PC-3 (cell line): ENCODE measurements at regions not wholly inside any gene's neighbourhood (a gene's known extent, or its start where the extent isn't known, plus 50 kb on each side); places are given as distances from the start of the nearest gene placed in this dataset.
"Not testable (repeated sequence)": the region's sequence is repeated elsewhere in the genome, so short reads cannot be mapped to it uniquely, and the experiment has no call there.

Experiments
- ATAC-seq: fragments of 200-7000 bp; cut with Tn5 transposase; 2 replicates; pipeline ENCODE4 v1.9.1; 2020; ENCODE audit warnings: mild to moderate bottlenecking, moderate library complexity
- BruUV-seq: library from RNA; stranded (reverse); fragments of 400-500 nt; replicated peaks from 2 replicates; lab custom pipeline; 2021; lab: Mats Ljungman, UMichigan
- CTCF ChIA-PET: fragments of 300-600 bp; sonication (Branson Sonifier 250); formaldehyde crosslinking; loops from one replicate; lab custom pipeline; 2022; ENCODE audit warnings: antibody characterized with exemption; lab: Charles Lee
- POLR2A ChIA-PET: fragments of 300-600 bp; sonication (Branson Sonifier 250); formaldehyde crosslinking; loops from one replicate; lab custom pipeline; 2022; ENCODE audit warnings: antibody characterized with exemption; ENCODE audit not compliant: unreplicated experiment; lab: Charles Lee
- DNase-seq: peaks from one replicate; pipeline ENCODE4 v3.0.0-alpha.2; 2015
- H2AFZ ChIP-seq: fragments of 300-600 bp; sonication (generic); 2 replicates; pipeline ENCODE4 v1.6.0; 2016; ENCODE audit warnings: antibody characterized with exemption, low read length
- H3F3A ChIP-seq: fragments of 300-600 bp; sonication (generic); one replicate; pipeline ENCODE4 v1.6.0; 2017; ENCODE audit warnings: antibody characterized with exemption, low read length, control low read depth, mild to moderate bottlenecking; ENCODE audit not compliant: unreplicated experiment
- H3K27ac ChIP-seq: fragments of 300-600 bp; sonication (generic); 2 replicates; pipeline ENCODE4 v1.5.1; 2016; ENCODE audit warnings: mild to moderate bottlenecking, low read length
- H3K27me3 ChIP-seq: fragments of 300-600 bp; sonication (generic); 2 replicates; pipeline ENCODE4 v1.6.1; 2016; ENCODE audit warnings: low read length, mixed read lengths
- H3K36me3 ChIP-seq: fragments of 300-600 bp; sonication (generic); 2 replicates; pipeline ENCODE4 v1.6.1; 2016; ENCODE audit warnings: low read depth, mixed run types, low read length, mixed read lengths
- H3K4me1 ChIP-seq: fragments of 300-600 bp; sonication (generic); 2 replicates; pipeline ENCODE4 v1.5.1; 2016; ENCODE audit warnings: low read length; ENCODE audit not compliant: insufficient read depth
- H3K4me2 ChIP-seq: fragments of 300-600 bp; sonication (generic); 2 replicates; pipeline ENCODE4 v1.6.0; 2016; ENCODE audit warnings: low read length
- H3K4me3 ChIP-seq: fragments of 300-600 bp; sonication (generic); 2 replicates; pipeline ENCODE4 v1.5.1; 2016; ENCODE audit warnings: mild to moderate bottlenecking, low read length, mixed read lengths
- H3K79me2 ChIP-seq: fragments of 300-600 bp; sonication (generic); 2 replicates; pipeline ENCODE4 v1.6.1; 2017; ENCODE audit warnings: low read length, mixed read lengths
- H3K9ac ChIP-seq: fragments of 300-600 bp; sonication (generic); 2 replicates; pipeline ENCODE4 v1.6.0; 2016; ENCODE audit warnings: mild to moderate bottlenecking, low read length
- H3K9me2 ChIP-seq: fragments of 300-600 bp; sonication (generic); replicated peaks from 2 replicates; pipeline ENCODE4 v1.6.1; 2016; ENCODE audit warnings: mixed run types, low read length, mixed read lengths
- H3K9me3 ChIP-seq: fragments of 300-600 bp; sonication (generic); 2 replicates; pipeline ENCODE4 v1.6.1; 2016; ENCODE audit warnings: low read length, mixed read lengths
- H4K20me1 ChIP-seq: fragments of 300-600 bp; sonication (generic); 2 replicates; pipeline ENCODE4 v1.6.1; 2016; ENCODE audit warnings: low read length, mixed read lengths
- CTCF ChIP-seq: fragments of 300-600 bp; sonication (generic); conservative IDR thresholded peaks from 2 replicates; pipeline ENCODE4 v1.5.1; 2017; ENCODE audit warnings: antibody characterized with exemption, low read depth, mild to moderate bottlenecking, low read length
- EZH2 ChIP-seq: fragments of 300-600 bp; sonication (generic); IDR thresholded peaks from one replicate; pipeline ENCODE4 v1.6.1; 2017; ENCODE audit warnings: antibody characterized with exemption, mild to moderate bottlenecking, low read length; ENCODE audit not compliant: unreplicated experiment
- EZH2phosphoT487 ChIP-seq: fragments of 300-600 bp; sonication (generic); IDR thresholded peaks from 2 replicates; pipeline ENCODE4 v1.6.1; 2018; ENCODE audit warnings: mild to moderate bottlenecking, antibody characterized with exemption, low read length, borderline replicate concordance
- intact Hi-C: fragments of 100-400 bp; cut with micrococcal nuclease; formaldehyde crosslinking; loops from 2 replicates; pipeline ENCODE4 v1.9.0; 2023

- DNase-seq (no peak), ATAC-seq (no peak; the same call in 1 of the 2 replicates)
- Histone ChIP-seq H3K27ac (no peak overlapping the region), H3K27me3 (no peaks in the 10 kb centered on the region), H3K4me3 (no peak overlapping the region), H3K9ac (no peak overlapping the region), H4K20me1 (no peaks in the 10 kb centered on the region), H2AFZ (no peak overlapping the region), H3K9me3 (no peaks in the 10 kb centered on the region), H3K79me2 (no peaks in the 10 kb centered on the region), H3K9me2 (no peaks in the 10 kb centered on the region), H3K4me2 (no peak overlapping the region), H3K36me3 (no peaks in the 10 kb centered on the region), H3K4me1 (no peaks in the 10 kb centered on the region), H3F3A (no peaks in the 10 kb centered on the region)
- no TSS peak for BruUV-seq
- no peak for TF ChIP-seq EZH2phosphoT487
- TF ChIP-seq CTCF = no peak
- ChIA-PET CTCF (no interaction called here), POLR2A (no interaction called here)
- intact Hi-C loops = no loop called here
Measured at GRCh38 chr3:127043731-127044510, 61.0 kb downstream of the PLXNA1 start.

DNA sequence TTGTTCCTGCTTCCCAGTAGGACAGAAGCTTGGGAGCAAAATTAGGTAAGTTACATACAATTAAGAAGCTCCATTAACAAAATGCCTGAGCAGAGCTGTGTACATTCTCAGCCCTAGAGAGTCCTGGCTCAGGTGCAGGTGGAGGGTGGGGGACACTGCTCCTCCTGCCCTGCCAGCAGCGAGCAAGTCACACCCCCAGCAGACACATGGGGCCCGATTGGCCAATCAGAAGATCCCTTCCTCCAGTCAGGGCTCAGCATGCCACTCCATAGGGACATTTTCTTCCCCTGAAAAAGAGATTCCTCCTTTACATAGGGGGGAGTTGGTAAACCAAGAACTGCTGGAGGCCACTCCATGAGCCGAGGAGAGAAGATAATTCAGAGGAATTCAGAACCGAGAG, 62.1 kb downstream of the PLXNA1 start:
- Histone ChIP-seq H3K4me2 (no peak overlapping the region), H3K36me3 (no peaks in the 10 kb centered on the region), H3K79me2 (no peaks in the 10 kb centered on the region), H3K27me3 (no peaks in the 10 kb centered on the region), H3K9me2 (no peaks in the 10 kb centered on the region), H3K9ac (no peak overlapping the region), H3K4me3 (no peak overlapping the region), H4K20me1 (no peaks in the 10 kb centered on the region), H3K9me3 (no peaks in the 10 kb centered on the region), H3K27ac (no peak overlapping the region), H3F3A (no peaks in the 10 kb centered on the region), H2AFZ (0 out of 2 replicates have a peak overlapping the region, but pooled peaks have one; percentile 28), H3K4me1 (no peaks in the 10 kb centered on the region)
- ATAC-seq = peak; percentile 22; the same call in 1 of the 2 replicates
- ChIA-PET POLR2A (no interaction called here), CTCF (no interaction called here)
- no TSS peak for BruUV-seq
- TF ChIP-seq CTCF (no peak), EZH2phosphoT487 (no peak), EZH2 (no peak)
- peak; percentile 6 for DNase-seq
- intact Hi-C loops = no loop called here

DNA sequence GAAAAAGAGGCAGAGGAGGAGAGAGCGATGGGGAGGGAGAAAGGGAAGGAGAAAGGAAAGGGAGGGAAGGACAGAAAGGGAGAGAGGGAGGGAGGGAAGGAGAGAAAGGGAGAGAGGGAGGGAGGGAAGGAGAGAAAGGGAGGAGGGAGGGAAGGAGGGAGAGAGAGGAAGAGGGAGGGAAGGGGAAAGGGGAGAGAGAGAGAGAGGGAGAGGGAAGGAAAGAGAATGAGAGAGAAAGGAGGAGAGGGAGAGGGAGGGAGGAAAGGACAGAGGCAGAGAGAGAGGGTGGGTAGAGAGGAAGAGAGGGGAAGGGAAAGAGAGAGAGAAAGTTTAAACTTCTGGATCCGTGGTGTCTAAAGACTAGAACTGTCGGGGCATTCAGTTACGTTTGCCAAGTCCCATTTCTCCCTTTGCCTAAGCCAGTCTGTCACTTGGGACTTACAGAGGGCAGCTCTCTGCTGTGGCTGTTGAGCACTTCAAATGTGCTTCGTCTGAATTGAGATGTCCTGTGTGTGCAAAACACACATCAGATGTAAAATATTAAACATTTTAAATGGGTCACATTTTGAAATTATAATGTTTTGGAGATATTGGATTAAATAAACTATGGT, 62.6 kb downstream of the PLXNA1 start:
- Histone ChIP-seq H3K27ac (no peak overlapping the region), H3F3A (no peaks in the 10 kb centered on the region), H3K4me3 (no peak overlapping the region), H3K9ac (no peak overlapping the region), H3K79me2 (no peaks in the 10 kb centered on the region), H3K9me2 (no peaks in the 10 kb centered on the region), H3K4me1 (no peaks in the 10 kb centered on the region), H4K20me1 (no peaks in the 10 kb centered on the region), H3K36me3 (no peaks in the 10 kb centered on the region), H2AFZ (0 out of 2 replicates have a peak overlapping the region, but pooled peaks have one; percentile 28), H3K4me2 (no peak overlapping the region), H3K9me3 (no peaks in the 10 kb centered on the region), H3K27me3 (no peaks in the 10 kb centered on the region)
- no TSS peak for BruUV-seq
- DNase-seq (no peak), ATAC-seq (no peak)
- TF ChIP-seq CTCF = no peak
- no peak for TF ChIP-seq EZH2
- TF ChIP-seq EZH2phosphoT487 = no peak
- intact Hi-C loops = no loop called here
- ChIA-PET CTCF (no interaction called here), POLR2A (no interaction called here)

GRCh38 chr3:127046690-127047089, 63.8 kb downstream of the PLXNA1 start:
- H3K9ac ChIP-seq, H2AFZ ChIP-seq, H3K4me3 ChIP-seq, H3K36me3 ChIP-seq, DNase-seq, H3K27ac ChIP-seq, H3K9me3 ChIP-seq, BruUV-seq, CTCF ChIA-PET, H4K20me1 ChIP-seq, POLR2A ChIA-PET, H3F3A ChIP-seq, H3K4me1 ChIP-seq, H3K79me2 ChIP-seq, H3K9me2 ChIP-seq, H3K27me3 ChIP-seq, H3K4me2 ChIP-seq, ATAC-seq, intact Hi-C loops: not testable (repeated sequence)
